ENCODE measurements at regions not wholly inside any gene's neighbourhood (a gene's known extent, or its start where the extent isn't known, plus 50 kb on each side); places are given as distances from the start of the nearest gene placed in this dataset.
"Not testable (repeated sequence)": the region's sequence is repeated elsewhere in the genome, so short reads cannot be mapped to it uniquely, and the experiment has no call there.

DNA sequence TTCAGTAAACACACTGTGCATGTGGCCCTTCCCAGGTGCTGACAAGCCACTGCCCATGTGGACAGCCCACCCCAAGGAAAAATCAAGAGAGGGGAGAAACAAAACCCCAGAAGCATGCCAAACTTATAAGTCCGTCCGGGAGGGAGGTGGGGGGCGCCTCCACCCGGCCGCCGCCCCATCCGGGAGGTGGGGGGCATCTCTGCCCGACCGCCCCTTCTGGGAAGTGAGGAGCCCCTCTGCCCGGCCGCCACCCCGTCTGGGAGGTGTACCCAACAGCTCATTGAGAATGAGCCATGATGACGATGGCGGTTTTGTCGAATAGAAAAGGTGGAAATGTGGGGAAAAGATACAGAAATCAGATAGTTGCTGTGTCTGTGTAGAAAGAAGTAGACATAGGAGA is 53.8 kb upstream of the C2CD4B start:
- DNase-seq (ENCODE audit: low read depth) = no peak

DNA sequence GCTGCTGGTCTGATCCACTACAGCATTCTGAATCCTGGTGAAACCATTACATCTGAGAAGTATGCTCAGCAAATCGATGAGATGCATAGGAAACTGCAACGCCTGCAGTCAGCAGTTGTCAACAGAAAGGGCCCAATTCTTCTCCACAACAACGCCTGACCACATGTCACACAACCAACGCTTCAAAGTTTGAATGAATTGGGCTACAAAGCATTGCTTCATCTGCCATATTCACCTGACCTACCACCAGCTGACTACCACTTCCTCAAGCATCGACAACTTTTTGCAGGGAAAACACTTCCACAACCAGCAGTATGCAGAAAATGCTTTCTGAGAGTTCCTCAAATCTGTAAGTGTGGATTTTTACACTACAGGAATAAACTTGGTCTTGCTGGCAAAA is 54.7 kb upstream of the C2CD4B start:
- DNase-seq (ENCODE audit: low read depth) = no peak

DNA sequence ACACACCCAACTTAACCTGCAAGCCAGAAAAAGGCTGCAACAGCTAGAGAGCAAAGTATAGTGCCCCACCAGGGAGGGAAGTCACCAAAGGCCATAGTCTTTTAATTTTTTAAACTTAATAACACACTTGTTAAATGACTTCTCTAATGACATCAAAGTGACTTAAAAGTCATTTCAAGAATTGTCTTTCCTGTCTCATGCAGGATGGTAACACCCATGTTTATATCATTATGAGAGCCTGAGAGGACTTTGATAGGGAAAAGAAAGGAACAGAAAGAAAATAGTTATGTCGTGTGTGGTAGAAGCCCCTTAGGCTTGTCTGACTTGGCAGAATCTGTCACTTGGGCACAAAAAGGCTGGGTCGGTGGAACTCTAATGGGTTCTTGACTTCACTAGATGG is 57.9 kb upstream of the C2CD4B start:
- DNase-seq (ENCODE audit: low read depth) = no peak

DNA sequence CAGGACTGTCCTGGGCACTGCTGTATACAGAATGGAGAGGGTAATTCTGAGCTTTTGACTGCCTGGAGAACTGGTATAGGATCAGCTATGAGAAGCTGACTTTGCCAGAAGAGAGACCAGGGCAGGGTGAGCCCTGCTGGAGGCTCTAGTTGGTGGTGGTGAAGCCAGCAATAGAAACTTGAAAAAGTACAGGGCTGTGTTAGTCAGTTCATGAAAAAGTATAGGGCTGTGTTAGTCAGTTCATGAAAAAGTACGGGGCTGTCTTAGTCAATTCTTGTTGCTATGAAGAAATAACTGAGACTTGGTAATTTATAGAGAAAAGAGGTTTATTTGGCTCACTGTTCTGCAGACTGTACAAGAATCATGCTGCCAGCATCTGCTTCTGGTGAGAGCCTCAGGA is 63.5 kb upstream of the C2CD4B start:
- no peak for DNase-seq (ENCODE audit: low read depth)

DNA sequence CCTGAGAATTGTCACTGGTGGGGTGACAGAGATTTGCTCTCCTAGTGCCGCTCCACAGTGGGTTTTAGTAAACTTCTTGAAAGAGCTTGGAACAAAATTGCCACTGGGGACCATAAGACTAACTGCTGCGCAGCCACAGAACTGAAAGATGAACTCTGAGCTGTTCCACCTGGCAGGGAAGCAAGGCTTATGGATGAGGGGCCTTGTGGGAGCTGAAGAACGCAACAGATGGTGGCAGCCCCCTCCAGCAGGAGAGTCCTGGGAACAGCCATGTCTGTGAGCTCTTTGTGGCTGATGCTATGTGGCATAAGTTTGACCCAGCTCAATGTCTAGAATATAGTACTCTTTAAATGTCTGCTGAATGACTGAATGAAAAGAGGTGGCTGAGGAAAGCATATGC is 66.8 kb upstream of the C2CD4B start:
- no peak for DNase-seq (ENCODE audit: low read depth)

DNA sequence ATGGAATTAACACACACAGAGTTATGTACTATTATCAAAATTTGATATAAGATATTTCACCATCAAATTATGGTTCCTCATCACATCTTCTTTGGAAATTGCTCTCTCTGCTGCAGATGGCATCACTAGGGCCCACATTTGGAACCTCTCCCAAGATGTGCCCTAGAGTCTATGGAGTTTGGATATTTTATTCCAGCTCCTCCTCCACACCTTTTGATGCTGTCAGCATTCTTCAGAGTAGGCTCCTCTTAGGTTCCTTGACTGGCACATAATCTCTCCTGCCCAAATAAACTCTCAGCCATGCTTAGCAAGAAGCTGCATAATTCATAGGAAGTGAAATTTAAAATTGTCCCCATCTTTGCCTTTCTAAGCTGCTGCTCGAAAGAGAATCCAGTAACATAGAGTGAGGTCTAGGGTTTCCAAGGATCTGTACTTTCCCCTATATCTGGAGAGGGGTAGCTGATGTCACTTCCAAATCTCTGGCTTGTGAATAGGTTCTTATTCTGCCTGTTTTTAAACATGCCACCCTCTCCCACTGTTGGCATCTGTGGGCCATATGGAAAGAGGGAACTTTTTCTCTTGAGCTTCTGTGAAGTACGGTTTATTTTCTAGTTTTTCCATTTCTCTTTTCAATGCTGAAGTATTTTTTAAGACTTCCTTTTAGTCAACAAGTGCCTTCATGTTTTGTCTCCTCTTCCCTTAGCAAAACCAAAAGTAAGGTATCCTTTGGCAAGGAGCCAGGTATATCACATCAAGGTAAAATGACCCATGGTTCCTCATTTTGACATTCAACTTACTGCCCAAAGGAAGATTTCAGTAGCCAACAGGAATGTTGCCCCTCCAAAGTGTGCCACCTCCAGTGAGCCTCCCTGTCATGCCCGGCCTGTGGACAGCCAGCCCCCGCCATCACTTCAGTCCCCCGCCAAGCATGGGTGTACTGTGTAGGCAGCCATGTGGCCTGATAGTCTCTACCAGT is 75.3 kb upstream of the C2CD4B start:
- DNase-seq (ENCODE audit: low read depth) = no peak

DNA sequence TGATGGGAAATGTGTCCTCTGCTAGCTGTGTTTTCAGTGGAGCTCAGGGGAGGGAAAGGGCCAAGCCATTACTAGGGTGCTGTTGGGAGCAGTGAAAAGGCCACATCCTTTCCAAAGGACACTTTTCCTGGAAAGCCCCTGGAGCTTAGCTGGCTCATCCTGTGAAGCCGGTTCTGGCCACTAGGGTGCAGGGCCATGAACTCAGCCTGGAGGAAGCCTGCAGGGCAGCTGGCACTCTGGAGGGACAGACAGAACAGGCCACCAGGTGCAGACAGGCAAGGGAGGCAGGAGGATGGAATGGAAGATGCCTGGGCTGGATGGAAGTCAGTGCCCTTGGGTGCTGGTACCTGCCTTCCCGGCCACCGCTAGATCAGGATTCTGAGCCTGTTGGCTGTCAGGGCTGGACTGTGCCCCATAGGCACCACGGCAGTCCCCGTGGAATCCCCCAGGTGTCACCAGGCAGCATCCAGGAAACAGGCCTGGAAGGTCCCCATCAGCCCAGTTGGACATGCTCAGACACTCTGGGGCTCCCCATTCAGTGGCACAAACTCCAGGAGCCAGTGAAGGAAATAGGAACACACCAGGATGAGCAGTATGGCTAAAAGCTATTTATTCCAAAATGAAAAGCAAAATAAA is 76.2 kb upstream of the C2CD4B start:
- no peak for DNase-seq (ENCODE audit: low read depth)

DNA sequence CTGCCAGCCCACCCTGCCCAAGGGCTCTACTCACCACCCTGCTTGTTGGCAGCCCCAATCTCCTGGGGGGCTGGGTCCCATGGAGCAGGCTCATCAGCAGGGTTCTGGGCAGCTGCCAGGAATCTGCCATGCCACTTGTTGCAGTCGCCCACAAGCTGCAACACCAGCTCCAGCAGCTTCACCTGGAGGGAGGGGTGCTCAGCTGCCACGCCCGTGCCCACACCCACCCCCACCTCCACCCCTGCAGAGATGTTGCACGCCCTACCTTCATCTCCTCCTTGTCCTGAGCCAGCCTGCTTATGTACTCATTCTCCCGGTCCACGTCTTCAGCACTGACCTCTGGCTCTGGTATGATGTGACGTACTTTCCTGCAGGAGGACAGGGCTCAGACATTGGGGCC is 77.9 kb upstream of the C2CD4B start:
- no peak for DNase-seq (ENCODE audit: low read depth)

DNA sequence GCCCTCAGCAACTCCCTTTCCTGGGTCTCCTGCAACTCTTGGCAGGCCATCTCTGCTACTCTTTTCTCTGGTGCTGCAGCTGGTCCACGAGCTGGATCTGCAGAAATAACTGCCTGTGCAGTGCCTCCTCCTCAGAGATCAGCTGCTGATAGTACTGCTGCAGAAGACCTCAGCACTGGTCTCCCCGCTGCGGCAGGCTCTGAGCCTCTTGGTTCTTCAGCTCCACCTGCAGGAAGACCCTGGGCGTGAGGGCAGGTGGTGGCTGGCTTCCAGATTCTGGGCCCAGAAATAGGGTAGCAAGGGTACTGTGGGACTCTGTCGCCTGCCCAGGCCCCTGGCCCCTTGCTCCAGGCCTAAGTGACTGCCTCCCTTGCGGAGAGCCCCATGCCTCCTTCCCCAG is 79.7 kb upstream of the C2CD4B start:
- DNase-seq (ENCODE audit: low read depth) = no peak

DNA sequence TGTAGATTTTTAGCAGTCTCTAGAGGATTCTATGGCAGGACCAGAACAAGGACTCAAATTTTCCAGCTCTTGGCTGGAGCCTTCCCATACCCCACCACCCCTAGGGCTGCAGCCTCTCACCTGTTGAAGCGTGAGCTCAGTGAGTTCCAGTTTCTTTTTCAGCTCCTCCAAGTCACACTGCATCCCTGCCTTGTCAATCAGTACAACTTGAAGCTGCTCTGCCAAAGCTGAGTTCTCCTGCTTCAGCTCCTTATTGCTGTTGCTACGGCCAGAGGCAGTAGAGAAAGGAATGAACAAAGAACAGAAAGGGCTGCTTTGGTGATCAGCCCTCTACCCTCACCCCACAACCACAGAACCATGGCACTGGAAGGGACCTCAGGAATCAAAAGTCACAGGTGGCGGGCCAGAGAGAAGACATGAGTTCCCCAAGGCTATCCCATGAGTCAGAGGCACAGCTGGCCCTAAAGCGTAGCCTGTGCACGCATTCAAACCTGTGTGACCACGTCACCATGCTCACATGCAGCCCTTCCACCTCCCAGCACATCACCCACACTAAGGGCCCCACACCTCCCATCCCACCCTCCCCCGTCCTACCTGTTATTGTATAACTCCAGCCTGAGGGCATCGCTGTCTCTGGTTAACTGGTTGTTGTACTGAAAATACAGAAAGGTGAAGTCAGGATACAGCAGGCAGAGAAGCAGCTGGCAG is 83.3 kb upstream of the C2CD4B start:
- no peak for DNase-seq (ENCODE audit: low read depth)

DNA sequence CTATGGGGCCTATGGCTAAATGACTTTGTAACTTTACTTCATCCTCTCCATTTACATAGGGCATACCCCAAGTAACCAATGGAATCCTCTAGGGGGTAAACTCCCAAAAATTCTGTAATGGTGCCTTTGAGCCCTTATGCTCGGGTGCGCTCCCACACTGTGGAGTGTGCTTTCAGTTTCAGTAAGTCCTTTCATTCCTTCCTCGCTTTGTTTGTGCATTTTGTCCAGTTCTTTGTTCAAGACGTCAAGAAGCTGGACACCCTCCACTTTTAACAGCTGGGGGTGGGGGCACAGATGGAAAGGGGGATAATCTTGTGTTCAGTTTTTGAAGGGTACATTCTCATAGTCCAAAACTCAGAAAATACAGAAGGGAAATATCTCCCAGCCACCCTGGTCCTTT is 84.4 kb upstream of the C2CD4B start:
- DNase-seq (ENCODE audit: low read depth) = no peak

DNA sequence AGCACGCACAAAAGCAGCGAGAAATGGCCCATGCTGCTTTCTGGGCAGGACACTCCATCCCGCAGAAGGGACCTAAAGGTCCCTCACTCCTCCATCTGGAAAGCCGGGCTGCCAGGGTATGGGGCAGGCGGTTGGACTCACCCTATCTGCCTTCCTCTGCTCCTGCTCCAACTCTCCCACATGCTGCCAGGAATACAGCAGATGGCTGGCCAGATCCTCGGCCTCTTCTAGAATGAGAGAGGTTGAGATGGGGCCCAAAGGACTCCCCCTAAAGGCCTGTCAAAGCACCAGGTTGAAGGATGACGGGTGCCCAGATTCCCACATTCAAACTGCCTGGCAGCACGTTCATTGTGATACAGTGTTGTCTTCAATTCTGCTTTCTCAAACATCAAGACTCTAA is 85.1 kb upstream of the C2CD4B start:
- no peak for DNase-seq (ENCODE audit: low read depth)

DNA sequence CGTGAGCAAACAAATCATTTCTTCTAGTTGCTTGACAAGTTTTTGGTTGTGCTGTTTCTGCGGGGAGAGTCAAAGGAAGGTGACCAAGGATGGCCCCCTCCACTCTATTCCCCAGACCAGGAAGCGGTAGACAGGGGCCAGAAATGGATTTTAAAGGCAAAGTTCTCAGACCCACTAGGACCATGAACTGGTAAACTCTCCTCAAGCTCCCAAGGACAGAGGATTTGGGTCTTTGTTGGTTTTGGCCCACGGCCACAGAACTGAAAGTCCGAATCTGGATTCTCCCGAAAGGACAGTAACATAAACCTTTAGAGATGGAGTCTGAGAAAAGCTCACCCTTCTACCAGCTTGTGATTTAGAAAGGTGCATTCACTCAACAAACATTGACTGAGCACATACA is 85.9 kb upstream of the C2CD4B start:
- no peak for DNase-seq (ENCODE audit: low read depth)

DNA sequence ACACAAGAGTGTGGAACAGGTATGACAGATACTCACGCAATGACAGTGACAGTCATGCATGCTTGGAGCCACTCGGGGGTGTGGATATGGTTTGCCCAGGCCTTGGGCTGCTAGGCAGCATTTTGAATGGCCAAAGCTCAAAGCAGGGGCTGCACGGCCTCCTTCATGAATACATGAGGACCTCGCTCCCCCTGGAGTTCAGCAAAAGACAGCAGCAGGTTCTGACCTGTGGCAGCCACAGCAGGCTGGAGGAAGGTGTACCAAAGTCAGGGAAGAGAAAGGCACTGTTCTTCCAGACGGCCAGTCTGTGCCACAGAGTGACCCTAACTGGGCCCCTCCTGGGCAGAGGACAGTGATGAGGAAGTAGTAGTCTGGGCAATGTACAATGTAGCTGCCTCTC is 88.2 kb upstream of the C2CD4B start:
- no peak for DNase-seq (ENCODE audit: low read depth)

DNA sequence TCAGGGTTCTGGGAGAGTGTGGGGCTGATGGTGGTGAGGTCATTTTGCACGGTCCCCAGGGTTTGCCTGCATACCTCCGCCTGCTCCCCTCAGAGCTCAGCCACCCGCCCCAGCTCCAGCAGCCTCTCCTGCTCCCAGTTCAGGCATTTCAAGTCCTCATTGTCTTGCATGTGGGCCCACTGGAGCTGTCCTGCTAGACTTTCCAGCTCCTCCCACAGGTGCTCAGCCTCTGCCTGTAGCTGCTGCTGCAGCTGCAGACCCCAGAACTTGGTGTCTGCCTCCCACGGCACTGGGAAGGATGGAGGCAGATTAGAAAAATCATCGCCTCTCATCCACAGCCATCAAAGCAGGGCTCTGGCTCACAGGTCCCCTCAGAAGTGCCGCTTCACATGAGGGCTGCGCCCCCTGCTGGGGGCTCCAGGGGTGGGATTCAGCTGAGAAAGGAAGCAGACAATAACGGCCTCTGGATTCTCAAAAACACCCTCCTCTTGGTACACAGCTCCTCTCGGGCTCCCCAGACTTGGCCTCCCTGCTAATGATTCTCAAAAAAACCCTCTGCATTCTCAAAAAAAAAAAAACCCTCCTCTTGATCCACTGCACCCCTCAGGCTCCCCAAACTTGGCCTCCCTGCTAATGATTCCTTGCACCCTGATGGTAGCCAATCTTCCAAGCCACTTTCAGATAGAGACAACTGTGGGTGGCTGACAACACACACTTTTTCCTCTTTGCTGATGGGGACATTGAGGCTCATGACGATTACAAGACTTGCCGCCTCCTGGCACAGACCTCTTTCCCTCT is 89.3 kb upstream of the C2CD4B start:
- DNase-seq (ENCODE audit: low read depth) = peak; percentile 41

DNA sequence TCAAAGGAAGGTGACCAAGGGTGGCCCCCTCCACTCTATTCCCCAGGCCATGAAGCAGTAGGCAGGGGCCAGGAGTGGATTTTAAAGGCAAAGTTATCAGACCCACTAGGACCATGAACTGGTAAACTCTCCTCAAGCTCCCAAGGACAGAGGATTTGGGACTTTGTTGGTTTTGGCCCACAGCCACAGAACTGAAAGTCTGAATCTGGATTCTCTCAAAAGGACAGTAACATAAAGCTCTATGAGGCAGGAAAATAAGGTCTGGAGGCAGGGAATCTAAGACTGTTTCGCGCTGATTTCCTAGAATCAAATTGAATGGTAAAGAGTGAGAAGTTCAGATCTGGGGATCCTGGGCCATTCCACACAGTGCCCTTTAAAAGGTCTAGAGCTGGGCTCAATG is 91.3 kb upstream of the C2CD4B start:
- not testable (repeated sequence) for DNase-seq (ENCODE audit: low read depth)

DNA sequence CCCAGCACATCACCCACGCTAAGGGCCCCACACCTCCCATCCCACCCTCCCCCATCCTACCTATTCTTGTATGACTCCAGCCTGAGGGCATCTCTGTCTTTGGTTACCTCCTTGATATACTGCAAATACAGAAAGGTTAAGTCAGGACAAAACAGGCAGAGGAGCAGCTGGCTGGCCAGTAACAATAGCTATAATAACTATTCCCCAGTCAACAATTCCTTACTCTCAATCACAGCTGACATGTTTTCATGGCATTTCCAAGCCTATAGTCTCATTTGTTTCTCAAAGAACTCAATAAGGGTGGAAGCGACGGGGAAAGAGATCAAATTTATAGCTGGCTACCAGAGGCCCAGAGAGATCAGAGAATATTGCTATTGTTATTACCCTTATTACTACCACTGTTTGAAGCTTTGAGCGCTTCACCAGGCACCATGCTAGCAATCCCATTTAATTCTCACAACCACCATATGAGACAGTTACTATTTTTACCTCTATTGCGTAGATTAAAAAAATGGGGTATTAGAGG is 93.0 kb upstream of the C2CD4B start:
- no peak for DNase-seq (ENCODE audit: low read depth)

DNA sequence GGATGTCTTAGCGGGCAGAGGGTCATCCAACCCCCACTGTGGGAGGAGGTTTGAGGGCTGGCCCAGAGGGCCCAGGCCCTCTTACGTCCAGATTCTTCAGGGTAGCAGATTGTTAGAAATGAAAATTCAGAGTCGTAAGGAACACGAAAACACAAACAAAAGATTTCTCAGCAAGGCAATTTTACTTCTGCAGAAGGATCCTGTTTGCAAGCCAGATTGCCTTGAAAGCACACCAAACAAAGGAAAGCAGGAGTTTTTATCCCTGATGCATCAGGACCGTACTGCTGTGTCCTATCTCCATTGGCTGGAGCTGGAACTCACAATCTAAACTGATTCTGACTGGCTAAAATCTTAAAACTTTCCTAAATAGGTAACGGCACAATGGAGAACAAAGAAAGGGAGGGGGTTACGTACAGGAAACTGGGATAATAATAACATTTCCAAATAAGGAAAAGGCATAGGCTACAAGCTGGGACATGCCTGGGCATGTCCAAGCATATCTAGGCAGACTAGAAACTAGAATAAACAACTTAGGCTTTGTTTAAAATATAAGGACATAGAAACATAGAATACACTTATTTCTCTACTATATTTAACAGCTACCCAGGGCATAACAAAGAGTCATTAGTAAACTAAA is 97.3 kb upstream of the C2CD4B start:
- DNase-seq (ENCODE audit: low read depth) = no peak

DNA sequence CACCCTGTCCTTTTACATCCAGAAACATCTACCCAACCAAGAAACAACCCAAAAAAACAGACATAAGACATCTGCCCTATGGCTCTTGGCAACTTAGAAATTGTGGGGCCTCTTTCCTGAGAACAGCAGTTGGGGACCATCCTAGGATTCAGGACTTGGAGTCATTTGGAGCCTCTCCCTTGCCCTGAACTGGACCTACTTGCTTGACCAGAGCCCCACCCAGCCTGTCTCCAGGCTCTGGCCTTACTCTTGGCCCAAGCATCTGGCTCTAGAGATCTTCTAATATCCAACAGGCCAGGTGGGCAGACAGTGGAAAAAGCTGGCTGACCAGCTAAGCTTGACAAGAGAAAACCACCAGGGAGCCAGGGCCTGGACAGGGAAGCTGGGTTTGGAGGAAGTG is 99.1 kb upstream of the C2CD4B start:
- no peak for DNase-seq (ENCODE audit: low read depth)

DNA sequence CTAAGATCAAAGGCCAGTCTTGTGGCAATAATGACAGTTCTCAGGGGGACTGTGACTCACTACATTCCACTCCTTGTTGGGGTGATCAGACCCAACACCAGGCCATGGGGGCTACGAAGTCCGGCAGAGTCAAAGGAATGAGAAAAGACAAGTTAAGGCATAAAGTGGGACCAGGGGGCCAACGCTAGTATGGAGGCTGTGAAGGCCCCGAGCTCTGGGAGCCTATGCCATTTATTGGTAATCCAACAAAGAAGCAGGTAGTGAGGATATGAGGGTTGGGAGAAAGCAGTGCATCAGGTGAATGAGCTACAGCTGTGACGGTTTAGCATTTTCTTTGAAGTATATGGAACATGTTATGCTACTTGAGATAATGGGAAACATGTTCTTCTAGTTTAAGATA is 104.4 kb upstream of the C2CD4B start:
- DNase-seq (ENCODE audit: low read depth) = no peak

DNA sequence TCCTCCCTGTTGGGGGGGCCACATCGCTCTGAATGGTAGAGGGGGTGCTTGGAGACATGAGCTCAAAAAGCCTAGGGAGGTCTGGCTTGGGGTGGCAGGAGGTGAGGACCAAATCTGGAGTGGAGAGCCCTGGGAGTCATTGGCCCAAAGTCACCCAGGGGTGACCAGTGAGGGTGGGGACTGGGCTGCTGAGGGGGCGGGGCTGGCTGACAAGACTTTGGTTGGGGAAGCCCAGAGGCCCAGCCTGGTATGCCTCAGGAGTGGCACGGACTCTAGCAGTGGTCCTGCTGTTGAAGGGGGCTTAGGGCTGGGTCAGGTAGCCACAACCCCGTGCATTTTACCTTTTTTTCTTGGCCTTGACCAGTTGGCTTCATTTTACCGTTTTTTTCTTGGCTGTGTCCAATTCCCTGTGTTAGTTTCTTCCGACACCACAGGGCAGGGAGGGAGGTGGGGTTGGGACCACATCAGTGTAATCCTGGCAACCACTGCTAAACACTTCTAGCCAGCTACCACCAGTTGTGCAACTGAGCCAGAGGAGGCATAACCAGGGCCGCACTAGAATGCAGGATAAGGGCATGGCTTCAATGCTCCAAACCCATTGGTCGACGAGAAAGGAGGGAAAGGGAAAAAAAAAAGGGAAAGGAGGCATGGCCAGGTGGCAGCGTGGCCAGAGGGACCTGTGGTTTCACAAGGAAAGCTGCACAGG is 105.3 kb upstream of the C2CD4B start:
- no peak for DNase-seq (ENCODE audit: low read depth)
